Adipocyte (in vitro differentiated cells): ENCODE measurements at regions not wholly inside any gene's neighbourhood (a gene's known extent, or its start where the extent isn't known, plus 50 kb on each side); places are given as distances from the start of the nearest gene placed in this dataset.

Experiments used
- DNase-seq: peaks from one replicate; pipeline ENCODE4 v3.0.0-alpha.2; 2015; ENCODE audit warnings: low read depth
- H3K27me3 ChIP-seq: replicated peaks from 2 replicates; pipeline ENCODE4 v1.7.0; 2013; ENCODE audit warnings: mild to moderate bottlenecking, low read length, moderate library complexity; ENCODE audit not compliant: control insufficient read depth, insufficient read depth
- H3K36me3 ChIP-seq: 2 replicates; pipeline ENCODE4 v1.7.0; 2013; ENCODE audit warnings: low read length, mild to moderate bottlenecking, moderate library complexity; ENCODE audit not compliant: control insufficient read depth, insufficient read depth, severe bottlenecking
- H3K4me1 ChIP-seq: 2 replicates; pipeline ENCODE4 v1.7.0; 2013; ENCODE audit warnings: mild to moderate bottlenecking, low read length, moderate library complexity; ENCODE audit not compliant: control insufficient read depth, insufficient read depth
- H3K4me3 ChIP-seq: 2 replicates; pipeline ENCODE4 v1.7.0; 2013; ENCODE audit warnings: mild to moderate bottlenecking, low read length, moderate library complexity
- H3K9ac ChIP-seq: 2 replicates; pipeline ENCODE4 v1.7.0; 2013; ENCODE audit warnings: mild to moderate bottlenecking, low read length, moderate library complexity
- H3K9me3 ChIP-seq: 2 replicates; pipeline ENCODE4 v1.7.0; 2013; ENCODE audit warnings: mild to moderate bottlenecking, low read length, moderate library complexity; ENCODE audit not compliant: control insufficient read depth

- H3K36me3 ChIP-seq = no peaks in the 10 kb centered on the region
- no peak overlapping the region for H3K4me3 ChIP-seq
- DNase-seq = no peak
- H3K9me3 ChIP-seq = no peaks in the 10 kb centered on the region
- H3K9ac ChIP-seq = no peak overlapping the region
- H3K27me3 ChIP-seq = no peaks in the 10 kb centered on the region
- no peaks in the 10 kb centered on the region for H3K4me1 ChIP-seq
Measured at GRCh38 chr14:85817430-85817829, 287.5 kb downstream of the FLRT2 start.

GRCh38 chr14:85813040-85813439 is 283.1 kb downstream of the FLRT2 start:
- H3K9me3 ChIP-seq = no peaks in the 10 kb centered on the region
- H3K9ac ChIP-seq = no peak overlapping the region
- no peaks in the 10 kb centered on the region for H3K4me1 ChIP-seq
- H3K36me3 ChIP-seq = no peaks in the 10 kb centered on the region
- no peak for DNase-seq
- no peak overlapping the region for H3K4me3 ChIP-seq
- H3K27me3 ChIP-seq = no peaks in the 10 kb centered on the region

DNA sequence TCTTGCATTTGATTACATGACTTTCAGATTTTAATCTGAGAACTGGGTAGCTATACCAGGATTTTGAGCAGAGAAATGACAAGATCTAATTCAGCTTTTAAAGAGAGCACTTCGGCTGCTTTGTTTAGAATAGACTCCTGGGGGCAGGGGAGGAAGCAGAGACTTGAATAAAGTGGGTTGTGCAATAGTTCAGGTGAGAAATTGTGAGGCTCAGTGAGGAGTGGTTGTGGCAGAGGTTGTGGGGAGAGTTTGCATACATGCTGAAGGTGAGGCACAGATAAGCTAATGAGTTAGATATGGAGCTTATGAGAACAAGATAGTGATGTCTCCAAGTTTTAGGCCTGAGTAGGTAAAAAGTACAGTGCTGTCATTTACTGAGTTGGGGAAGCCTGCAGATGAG is 281.4 kb downstream of the FLRT2 start:
- Histone ChIP-seq H3K9me3 (no peaks in the 10 kb centered on the region), H3K4me3 (no peak overlapping the region)

DNA sequence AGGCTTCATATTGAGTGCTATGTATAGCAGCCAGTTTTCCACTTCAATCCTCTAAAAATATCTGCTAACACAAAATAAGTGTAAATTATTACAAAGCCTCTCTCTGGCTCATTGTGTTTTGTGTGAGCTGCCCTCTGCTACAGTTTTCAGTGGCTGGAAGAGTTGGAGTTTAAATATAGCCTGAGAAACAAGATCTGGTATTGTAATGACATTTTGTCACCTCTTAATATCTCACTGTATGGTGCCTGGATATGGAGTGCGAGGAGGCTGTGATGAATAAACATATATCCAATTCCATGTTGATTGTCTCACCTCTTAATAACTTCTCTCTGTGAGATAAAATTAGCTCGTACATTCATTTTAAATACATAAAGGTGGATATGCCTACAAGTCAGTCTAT is 269.7 kb downstream of the FLRT2 start:
- H3K36me3 ChIP-seq = no peaks in the 10 kb centered on the region
- no peaks in the 10 kb centered on the region for H3K27me3 ChIP-seq
- H3K9ac ChIP-seq = no peak overlapping the region
- no peaks in the 10 kb centered on the region for H3K9me3 ChIP-seq
- no peak for DNase-seq
- H3K4me3 ChIP-seq = no peak overlapping the region
- H3K4me1 ChIP-seq = no peaks in the 10 kb centered on the region

More for the DNA sequence above, 281.4 kb downstream of the FLRT2 start:
- Histone ChIP-seq H3K36me3 (no peaks in the 10 kb centered on the region), H3K27me3 (no peaks in the 10 kb centered on the region), H3K4me1 (no peaks in the 10 kb centered on the region), H3K9ac (no peak overlapping the region)
- DNase-seq = no peak

GRCh38 chr14:85798856-85799255 is 268.9 kb downstream of the FLRT2 start:
- Histone ChIP-seq H3K9me3 (no peaks in the 10 kb centered on the region), H3K27me3 (no peaks in the 10 kb centered on the region), H3K4me1 (no peaks in the 10 kb centered on the region), H3K9ac (no peak overlapping the region), H3K4me3 (no peak overlapping the region), H3K36me3 (no peaks in the 10 kb centered on the region)
- no peak for DNase-seq

DNA sequence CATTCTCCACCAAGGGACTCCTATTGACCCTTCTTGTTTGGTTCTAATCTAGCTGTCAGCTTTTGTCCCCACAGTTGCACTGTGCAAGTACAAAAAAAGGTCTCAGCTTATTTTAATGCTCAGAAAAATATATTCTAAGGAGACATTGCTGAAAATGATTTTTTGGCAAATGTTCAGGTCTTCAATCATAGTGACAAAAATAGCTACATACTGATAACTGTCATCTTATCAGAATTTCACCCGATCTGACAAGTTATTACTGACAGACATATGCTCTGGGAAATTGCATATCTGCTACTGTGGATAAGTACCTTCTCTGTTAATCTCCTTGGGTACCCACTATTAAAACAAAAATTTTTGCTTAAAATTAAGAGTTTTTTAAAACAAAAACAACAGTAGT is 263.6 kb downstream of the FLRT2 start:
- no peaks in the 10 kb centered on the region for H3K4me1 ChIP-seq
- no peak overlapping the region for H3K9ac ChIP-seq
- no peaks in the 10 kb centered on the region for H3K36me3 ChIP-seq
- H3K9me3 ChIP-seq = no peaks in the 10 kb centered on the region
- no peak for DNase-seq
- H3K4me3 ChIP-seq = no peak overlapping the region
- no peaks in the 10 kb centered on the region for H3K27me3 ChIP-seq

DNA sequence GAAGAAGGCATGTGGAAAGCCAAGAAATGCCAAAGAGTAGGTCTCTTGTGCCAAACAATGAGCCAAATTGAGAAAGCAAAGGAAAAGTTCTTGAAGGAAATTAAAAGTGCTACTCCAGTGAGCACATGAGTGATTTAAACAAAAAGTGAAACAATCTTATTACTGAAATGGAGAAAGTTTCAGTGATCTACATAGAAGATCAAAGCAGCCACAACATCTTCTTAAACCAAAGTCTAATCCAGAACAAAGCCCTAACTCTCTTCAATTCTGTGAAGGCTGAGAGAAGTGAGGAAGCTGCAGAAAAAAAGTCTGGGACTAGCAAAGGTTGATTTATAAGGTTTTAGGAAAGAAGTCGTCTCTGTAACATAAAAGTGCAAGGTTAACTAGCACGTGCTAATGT is 259.6 kb downstream of the FLRT2 start:
- Histone ChIP-seq H3K27me3 (no peaks in the 10 kb centered on the region), H3K4me3 (no peak overlapping the region), H3K36me3 (no peaks in the 10 kb centered on the region), H3K9ac (no peak overlapping the region), H3K4me1 (no peaks in the 10 kb centered on the region), H3K9me3 (no peaks in the 10 kb centered on the region)
- no peak for DNase-seq

DNA sequence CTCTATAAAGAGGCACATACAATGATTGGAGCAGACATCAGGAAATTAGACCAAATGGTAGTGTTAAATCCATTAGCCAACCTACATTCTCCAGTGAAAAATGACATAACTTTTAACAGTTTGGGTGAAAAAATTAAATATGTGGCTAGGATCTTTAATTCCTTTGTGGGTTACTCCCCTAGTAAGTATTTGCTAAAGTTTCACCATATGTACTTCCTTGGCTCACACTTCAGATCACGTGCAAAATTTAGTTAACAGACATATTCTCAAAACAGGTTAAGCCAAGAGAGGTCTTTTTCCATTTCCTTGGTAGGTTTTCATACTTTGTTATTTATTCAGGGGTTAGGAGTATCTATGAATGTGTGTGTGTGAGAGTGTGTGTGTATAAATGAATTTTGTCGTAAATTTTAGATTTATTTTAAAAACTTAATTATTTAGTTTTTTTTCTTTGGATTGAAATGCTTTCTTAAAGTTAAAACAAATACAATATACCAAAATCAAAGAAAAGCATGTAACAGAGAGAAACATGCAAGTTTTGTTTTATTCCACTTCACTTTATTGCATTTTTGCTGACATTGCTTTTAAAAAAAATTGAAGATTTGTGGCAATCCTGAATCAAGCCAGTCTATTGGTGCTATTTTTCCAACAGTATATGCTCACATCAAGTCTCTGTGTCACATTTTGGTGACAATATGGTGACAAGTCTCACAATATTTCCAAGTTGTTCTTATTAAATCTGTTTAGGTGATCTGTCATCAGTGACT is 258.7 kb downstream of the FLRT2 start:
- H3K36me3 ChIP-seq = no peaks in the 10 kb centered on the region

DNA sequence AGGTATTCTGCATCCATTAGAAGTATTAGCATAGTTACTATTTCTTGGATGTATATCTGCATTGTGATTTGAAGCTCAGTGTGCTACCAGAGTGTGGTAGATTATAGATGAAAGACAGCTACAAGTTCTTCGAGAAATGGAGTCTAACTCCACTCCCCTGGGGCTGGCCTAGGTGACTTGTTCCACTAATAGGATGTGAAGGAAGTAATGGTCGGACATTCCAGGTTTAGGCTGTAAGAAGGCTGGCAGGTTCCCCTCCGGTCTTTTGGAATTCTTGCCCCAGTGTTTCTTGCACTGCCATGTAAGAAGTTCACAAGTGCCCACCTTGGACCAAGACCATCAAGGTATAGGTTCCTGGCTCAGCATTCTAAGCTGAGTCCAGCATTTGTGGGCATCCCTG is 236.4 kb downstream of the FLRT2 start:
- Histone ChIP-seq H3K9ac (no peak overlapping the region), H3K27me3 (no peaks in the 10 kb centered on the region), H3K36me3 (no peaks in the 10 kb centered on the region), H3K4me3 (no peak overlapping the region), H3K9me3 (no peaks in the 10 kb centered on the region), H3K4me1 (peaks cover 4% of the 10 kb centered on the region)
- no peak for DNase-seq

More for the DNA sequence above, 258.7 kb downstream of the FLRT2 start:
- Histone ChIP-seq H3K4me1 (no peaks in the 10 kb centered on the region), H3K4me3 (no peak overlapping the region), H3K9me3 (no peaks in the 10 kb centered on the region), H3K27me3 (no peaks in the 10 kb centered on the region), H3K9ac (no peak overlapping the region)
- no peak for DNase-seq

DNA sequence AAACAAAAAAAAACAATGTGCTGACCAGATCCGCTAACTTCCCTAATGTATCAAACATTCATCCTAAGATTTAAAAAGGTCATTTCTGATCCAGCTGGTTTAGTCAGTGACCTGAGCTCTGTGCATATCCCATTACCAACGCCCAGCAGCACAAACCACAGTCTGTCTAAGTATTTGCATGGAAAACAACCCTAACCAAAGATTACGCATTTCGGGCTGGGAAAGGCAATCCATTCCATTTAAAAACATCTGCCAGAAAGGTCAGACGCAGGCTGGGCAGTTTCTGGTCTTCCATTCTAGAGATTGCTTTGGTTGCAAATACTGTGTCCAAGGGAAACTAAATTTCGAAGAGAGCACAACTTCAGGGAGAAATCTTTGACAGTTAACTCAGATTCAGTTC is 234.9 kb downstream of the FLRT2 start:
- H3K36me3 ChIP-seq = no peaks in the 10 kb centered on the region
- no peaks in the 10 kb centered on the region for H3K9me3 ChIP-seq
- DNase-seq = peak; percentile 55
- H3K4me3 ChIP-seq = no peak overlapping the region
- H3K4me1 ChIP-seq = peaks cover 4% of the 10 kb centered on the region
- H3K9ac ChIP-seq = no peak overlapping the region
- H3K27me3 ChIP-seq = no peaks in the 10 kb centered on the region

DNA sequence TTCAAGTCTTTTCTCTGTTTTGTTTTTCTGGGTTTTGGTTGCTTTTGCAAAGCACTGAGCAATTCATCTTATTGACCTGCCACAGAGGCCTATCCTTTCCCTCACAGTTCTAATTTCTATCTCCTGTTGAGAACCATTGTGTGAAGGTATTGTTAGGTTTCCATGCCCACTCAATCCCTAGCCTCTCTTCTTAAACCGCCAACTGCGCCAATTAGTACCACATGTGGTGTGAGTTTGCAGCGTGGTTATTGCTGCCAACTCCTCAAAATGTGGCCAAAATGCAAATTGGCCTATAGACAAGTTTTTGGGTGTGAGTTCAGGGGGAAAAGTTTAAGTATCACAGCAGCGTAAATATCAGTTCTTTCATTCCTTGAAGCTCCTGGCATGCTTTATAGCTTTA is 232.6 kb downstream of the FLRT2 start:
- DNase-seq = no peak
- Histone ChIP-seq H3K36me3 (no peaks in the 10 kb centered on the region), H3K27me3 (no peaks in the 10 kb centered on the region)

DNA sequence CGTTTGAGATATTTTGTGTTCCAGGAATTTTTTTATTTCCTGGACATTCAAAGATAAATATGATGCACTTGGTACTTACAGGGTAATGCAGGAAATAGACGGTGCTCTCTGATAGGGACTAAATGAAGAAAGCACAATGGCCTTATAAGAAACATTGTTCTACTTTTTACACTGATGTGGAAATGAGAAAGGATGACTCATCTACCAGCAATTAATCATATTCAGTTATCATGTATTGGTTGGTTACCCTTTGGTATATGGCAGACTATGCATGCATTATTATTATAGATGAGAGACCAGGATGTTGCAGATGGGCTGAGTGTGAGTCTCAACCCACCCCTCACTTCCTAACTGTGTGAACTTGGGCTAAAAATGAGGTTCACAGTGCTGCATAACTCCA is 222.2 kb downstream of the FLRT2 start:
- DNase-seq = no peak
- H3K36me3 ChIP-seq = no peaks in the 10 kb centered on the region
- H3K4me1 ChIP-seq = no peaks in the 10 kb centered on the region
- H3K27me3 ChIP-seq = no peaks in the 10 kb centered on the region
- no peak overlapping the region for H3K9ac ChIP-seq
- H3K4me3 ChIP-seq = no peak overlapping the region
- peaks cover 6% of the 10 kb centered on the region for H3K9me3 ChIP-seq

More for the DNA sequence above, 232.6 kb downstream of the FLRT2 start:
- Histone ChIP-seq H3K9ac (no peak overlapping the region), H3K4me3 (no peak overlapping the region), H3K4me1 (peaks cover 4% of the 10 kb centered on the region), H3K9me3 (no peaks in the 10 kb centered on the region)
